ENCODE measurements at regions not wholly inside any gene's neighbourhood (a gene's known extent, or its start where the extent isn't known, plus 50 kb on each side); places are given as distances from the start of the nearest gene placed in this dataset.

- no peaks in the 10 kb centered on the region for H3K4me1 ChIP-seq (replicated peaks in 1 of 4; ENCODE audit: control insufficient read depth in 3 of 4, insufficient read depth in 4 of 4, low read length in 3 of 4)
- H3K56ac ChIP-seq (replicated peaks; ENCODE audit: insufficient read length, low read depth, low read length): no peak overlapping the region
- H3K79me1 ChIP-seq (ENCODE audit: low read depth, low read length): no peaks in the 10 kb centered on the region
- no peak overlapping the region for H3K4me2 ChIP-seq (ENCODE audit: insufficient read depth in 1 of 2, low read depth in 2 of 2, low read length in 2 of 2)
- H2BK120ac ChIP-seq (replicated peaks; ENCODE audit: low read depth, low read length): no peak overlapping the region
- ChIA-PET POLR2A (ENCODE audit: partially characterized antibody) (no interaction called here), CTCF (ENCODE audit: partially characterized antibody) (interaction anchor here (1.2 kb wide), 1 partner anchor 9 kb away, joined by 4 read pairs; no protein-coding TSS in a partner anchor)
- no peaks in the 10 kb centered on the region for H3K27me3 ChIP-seq (replicated peaks in 1 of 4; ENCODE audit: control insufficient read depth in 3 of 4, extremely low read depth in 1 of 4, insufficient read depth in 3 of 4, low read length in 3 of 4)
- H3K4me3 ChIP-seq (ENCODE audit: extremely low read depth in 1 of 4, insufficient read depth in 2 of 4, low read depth in 3 of 4, low read length in 4 of 4): no peak overlapping the region
- no peak overlapping the region for H2AK5ac ChIP-seq (ENCODE audit: low read depth, low read length)
- H2AFZ ChIP-seq (ENCODE audit: low read length): no peak overlapping the region
- FAIRE-seq: no peak
- no peaks in the 10 kb centered on the region for H3K9me3 ChIP-seq (ENCODE audit: insufficient read depth in 2 of 2, low read depth in 1 of 2, low read length in 1 of 2)
- no peak overlapping the region for H3K4ac ChIP-seq (replicated peaks; ENCODE audit: insufficient read length, low read depth, low read length)
- H2BK5ac ChIP-seq (ENCODE audit: low read depth, low read length): no peak overlapping the region
- 90% methylated on average over 5 of the region's 5 CpGs; no CpG with 5 or more reads in 1 of the 2 experiments for WGBS, 2 experiments (ENCODE audit: extremely low coverage in 1 of 2, insufficient coverage in 1 of 2, insufficient read length in 1 of 2, insufficient replicate concordance in 2 of 2, low coverage in 1 of 2, low lambda C conversion rate in 2 of 2, missing lambda C conversion rate in 1 of 2)
- no peak overlapping the region for H3K14ac ChIP-seq (ENCODE audit: insufficient read length)
- no peak overlapping the region for H3K23ac ChIP-seq (ENCODE audit: insufficient read length)
- no peaks in the 10 kb centered on the region for H3K79me2 ChIP-seq (ENCODE audit: control insufficient read depth in 1 of 2, insufficient read depth in 2 of 2, low read length in 2 of 2)
- H2BK20ac ChIP-seq (ENCODE audit: low read length): no peak overlapping the region
- no peak overlapping the region for H4K5ac ChIP-seq (ENCODE audit: insufficient read length, low read depth, low read length)
- H3K36me3 ChIP-seq (ENCODE audit: control insufficient read depth in 2 of 4, insufficient read depth in 4 of 4, low read length in 3 of 4): no peaks in the 10 kb centered on the region
- TF ChIP-seq YY1 (IDR thresholded peaks at IDR 0.05; ENCODE audit: low read depth, low read length): no peak
- TF ChIP-seq, protein P1, sequence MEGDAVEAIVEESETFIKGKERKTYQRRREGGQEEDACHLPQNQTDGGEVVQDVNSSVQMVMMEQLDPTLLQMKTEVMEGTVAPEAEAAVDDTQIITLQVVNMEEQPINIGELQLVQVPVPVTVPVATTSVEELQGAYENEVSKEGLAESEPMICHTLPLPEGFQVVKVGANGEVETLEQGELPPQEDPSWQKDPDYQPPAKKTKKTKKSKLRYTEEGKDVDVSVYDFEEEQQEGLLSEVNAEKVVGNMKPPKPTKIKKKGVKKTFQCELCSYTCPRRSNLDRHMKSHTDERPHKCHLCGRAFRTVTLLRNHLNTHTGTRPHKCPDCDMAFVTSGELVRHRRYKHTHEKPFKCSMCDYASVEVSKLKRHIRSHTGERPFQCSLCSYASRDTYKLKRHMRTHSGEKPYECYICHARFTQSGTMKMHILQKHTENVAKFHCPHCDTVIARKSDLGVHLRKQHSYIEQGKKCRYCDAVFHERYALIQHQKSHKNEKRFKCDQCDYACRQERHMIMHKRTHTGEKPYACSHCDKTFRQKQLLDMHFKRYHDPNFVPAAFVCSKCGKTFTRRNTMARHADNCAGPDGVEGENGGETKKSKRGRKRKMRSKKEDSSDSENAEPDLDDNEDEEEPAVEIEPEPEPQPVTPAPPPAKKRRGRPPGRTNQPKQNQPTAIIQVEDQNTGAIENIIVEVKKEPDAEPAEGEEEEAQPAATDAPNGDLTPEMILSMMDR (IDR thresholded peaks at IDR 0.05; ENCODE audit: control extremely low read depth in 1 of 3, insufficient read depth in 1 of 3, low read depth in 1 of 3, low read length in 3 of 3): no peak
- TF ChIP-seq USF2 (IDR thresholded peaks at IDR 0.05; ENCODE audit: low read length): no peak
- TF ChIP-seq ZNF274 (IDR thresholded peaks at IDR 0.05; ENCODE audit: borderline replicate concordance, extremely low read depth, low read length): no peak
- no peak for TF ChIP-seq RAD21 (IDR thresholded peaks at IDR 0.05 in 1 of 2, conservative IDR thresholded peaks at IDR 0.05 in 1 of 2; ENCODE audit: low read depth in 2 of 2, low read length in 2 of 2)
- no peak for TF ChIP-seq SUZ12 (IDR thresholded peaks at IDR 0.05; ENCODE audit: low read length)
- no peak for TF ChIP-seq SRF (IDR thresholded peaks at IDR 0.05; ENCODE audit: low read depth, low read length)
- H2BK15ac ChIP-seq (ENCODE audit: low read length): no peak overlapping the region
- H4K20me1 ChIP-seq (replicated peaks in 1 of 2; ENCODE audit: control insufficient read depth in 1 of 2, insufficient read depth in 2 of 2, low read length in 2 of 2): no peaks in the 10 kb centered on the region
- no peak overlapping the region for H4K8ac ChIP-seq (ENCODE audit: extremely low read depth, insufficient read depth, low read length)
- no peak overlapping the region for H3K9ac ChIP-seq (replicated peaks in 1 of 4; ENCODE audit: extremely low read depth in 1 of 4, low read depth in 3 of 4, low read length in 3 of 4)
- no peak overlapping the region for H3K27ac ChIP-seq (ENCODE audit: low read depth, low read length)
- H4K91ac ChIP-seq (replicated peaks; ENCODE audit: insufficient read length, low read length): no peak overlapping the region
- H3K18ac ChIP-seq (ENCODE audit: extremely low read depth, low read length): no peak overlapping the region
- no peak for DNase-seq (ENCODE audit: low read depth in 1 of 2, low spot score in 2 of 2)
- no peak overlapping the region for H2BK12ac ChIP-seq (ENCODE audit: low read depth, low read length)
- H3K23me2 ChIP-seq (ENCODE audit: low read depth, low read length): no peaks in the 10 kb centered on the region
Observed at GRCh38 chr5:101838435-101838834, 457.6 kb downstream of the SLCO4C1 start.

Measured in H1 (cell line).